Fibroblast of the aortic adventitia (primary cell): ENCODE measurements at regions not wholly inside any gene's neighbourhood (a gene's known extent, or its start where the extent isn't known, plus 50 kb on each side); places are given as distances from the start of the nearest gene placed in this dataset.
"Not testable (repeated sequence)": the region's sequence is repeated elsewhere in the genome, so short reads cannot be mapped to it uniquely, and the experiment has no call there.

Source experiments
- DNase-seq: peaks from one replicate; pipeline ENCODE4 v3.0.0-alpha.2; 2010; ENCODE audit warnings: low read depth
- H3K4me3 ChIP-seq: 2 replicates; pipeline ENCODE4 v1.5.1; 2011; ENCODE audit warnings: low read depth, mild to moderate bottlenecking, control low read depth, low read length, moderate library complexity
- CTCF ChIP-seq: IDR thresholded peaks from 2 replicates; pipeline ENCODE4 v1.5.1; 2011; ENCODE audit warnings: mild to moderate bottlenecking, low read length, control low read depth, inconsistent platforms; ENCODE audit not compliant: insufficient read depth

GRCh38 chr17:31629696-31630470 is 229.2 kb downstream of the COPRS start:
- no peak overlapping the region for H3K4me3 ChIP-seq
- no peak for TF ChIP-seq CTCF
- DNase-seq, result peak; percentile 87

GRCh38 chr17:31627960-31628359 is 231.1 kb downstream of the COPRS start:
- no peak overlapping the region for H3K4me3 ChIP-seq
- DNase-seq, result peak; percentile 73
- TF ChIP-seq CTCF, result no peak

- H3K4me3 ChIP-seq, result no peak overlapping the region
- no peak for DNase-seq
- no peak for TF ChIP-seq CTCF
Measured at GRCh38 chr17:31623990-31624389, 232.5 kb downstream of the RAB11FIP4 start.

- no peak for TF ChIP-seq CTCF
- no peak overlapping the region for H3K4me3 ChIP-seq
- no peak for DNase-seq
Measured at GRCh38 chr17:31622500-31622899, 231.0 kb downstream of the RAB11FIP4 start.

- no peak overlapping the region for H3K4me3 ChIP-seq
- TF ChIP-seq CTCF, result no peak
- no peak for DNase-seq
Measured at GRCh38 chr17:31621566-31621965, 230.1 kb downstream of the RAB11FIP4 start.

GRCh38 chr17:31611053-31611452 is 219.6 kb downstream of the RAB11FIP4 start:
- not testable (repeated sequence) for H3K4me3 ChIP-seq, DNase-seq

GRCh38 chr17:31609996-31610910 is 218.8 kb downstream of the RAB11FIP4 start:
- no peak for TF ChIP-seq CTCF
- no peak for DNase-seq
- no peak overlapping the region for H3K4me3 ChIP-seq
